Loucy (cell line): ENCODE measurements at regions not wholly inside any gene's neighbourhood (a gene's known extent, or its start where the extent isn't known, plus 50 kb on each side); places are given as distances from the start of the nearest gene placed in this dataset.

Experiments used
- H2AFZ ChIP-seq: fragments of 200-600 bp; sonication (generic); 2 replicates; pipeline ENCODE4 v1.6.0; 2016; ENCODE audit warnings: antibody characterized with exemption, mild to moderate bottlenecking, low read length, moderate library complexity
- H3F3A ChIP-seq: fragments of 200-600 bp; 2 replicates; pipeline ENCODE4 v1.6.0; 2016; ENCODE audit warnings: antibody characterized with exemption, low read depth, mild to moderate bottlenecking
- H3K27me3 ChIP-seq: fragments of 200-600 bp; sonication (generic); 2 replicates; pipeline ENCODE4 v1.6.1; 2014; ENCODE audit warnings: low read length, mild to moderate bottlenecking; ENCODE audit not compliant: insufficient read depth, poor library complexity, severe bottlenecking
- H3K36me3 ChIP-seq: fragments of 200-600 bp; sonication (generic); 2 replicates; pipeline ENCODE4 v1.6.1; 2016; ENCODE audit warnings: low read length; ENCODE audit not compliant: insufficient read depth
- H3K4me1 ChIP-seq: fragments of 200-600 bp; sonication (generic); 2 replicates; pipeline ENCODE4 v1.5.1; 2014; ENCODE audit warnings: low read length, mild to moderate bottlenecking; ENCODE audit not compliant: insufficient read depth, poor library complexity, severe bottlenecking
- H3K4me2 ChIP-seq: fragments of 200-600 bp; sonication (generic); 2 replicates; pipeline ENCODE4 v1.6.0; 2014; ENCODE audit warnings: antibody characterized with exemption, low read length, low read depth, mild to moderate bottlenecking; ENCODE audit not compliant: poor library complexity, severe bottlenecking
- H3K4me3 ChIP-seq: fragments of 200-600 bp; sonication (generic); 2 replicates; pipeline ENCODE4 v1.5.1; 2014; ENCODE audit warnings: low read length, mild to moderate bottlenecking, mixed read lengths; ENCODE audit not compliant: poor library complexity, severe bottlenecking
- H3K79me2 ChIP-seq: fragments of 200-600 bp; sonication (generic); 2 replicates; pipeline ENCODE4 v1.6.1; 2014; ENCODE audit warnings: low read length; ENCODE audit not compliant: insufficient read depth
- H3K9ac ChIP-seq: fragments of 200-600 bp; sonication (generic); 2 replicates; pipeline ENCODE4 v1.6.0; 2014; ENCODE audit warnings: mild to moderate bottlenecking, low read depth, low read length, moderate library complexity; ENCODE audit not compliant: poor library complexity, severe bottlenecking
- H3K9me2 ChIP-seq: fragments of 200-600 bp; sonication (generic); replicated peaks from 2 replicates; pipeline ENCODE4 v1.6.1; 2016; ENCODE audit warnings: low read depth, low read length, mixed read lengths
- H3K9me3 ChIP-seq: fragments of 200-600 bp; sonication (generic); 2 replicates; pipeline ENCODE4 v1.6.1; 2014; ENCODE audit warnings: mild to moderate bottlenecking, antibody characterized with exemption, low read length, low read depth; ENCODE audit not compliant: insufficient read depth
- H4K20me1 ChIP-seq: fragments of 200-600 bp; sonication (generic); 2 replicates; pipeline ENCODE4 v1.6.0; 2014; ENCODE audit warnings: antibody characterized with exemption, low read length, mild to moderate bottlenecking; ENCODE audit not compliant: insufficient read depth, poor library complexity, severe bottlenecking
- EZH2phosphoT487 ChIP-seq: fragments of 200-600 bp; IDR thresholded peaks from 2 replicates; pipeline ENCODE4 v1.6.1; 2018; ENCODE audit warnings: antibody characterized with exemption, mild to moderate bottlenecking, moderate library complexity, borderline replicate concordance
- TF ChIP-seq, protein P1 (sequence below): fragments of 200-600 bp; sonication (generic); conservative IDR thresholded peaks from 2 replicates; pipeline ENCODE4 v1.5.1; 2014; ENCODE audit warnings: mild to moderate bottlenecking, antibody characterized with exemption, low read length

DNA sequence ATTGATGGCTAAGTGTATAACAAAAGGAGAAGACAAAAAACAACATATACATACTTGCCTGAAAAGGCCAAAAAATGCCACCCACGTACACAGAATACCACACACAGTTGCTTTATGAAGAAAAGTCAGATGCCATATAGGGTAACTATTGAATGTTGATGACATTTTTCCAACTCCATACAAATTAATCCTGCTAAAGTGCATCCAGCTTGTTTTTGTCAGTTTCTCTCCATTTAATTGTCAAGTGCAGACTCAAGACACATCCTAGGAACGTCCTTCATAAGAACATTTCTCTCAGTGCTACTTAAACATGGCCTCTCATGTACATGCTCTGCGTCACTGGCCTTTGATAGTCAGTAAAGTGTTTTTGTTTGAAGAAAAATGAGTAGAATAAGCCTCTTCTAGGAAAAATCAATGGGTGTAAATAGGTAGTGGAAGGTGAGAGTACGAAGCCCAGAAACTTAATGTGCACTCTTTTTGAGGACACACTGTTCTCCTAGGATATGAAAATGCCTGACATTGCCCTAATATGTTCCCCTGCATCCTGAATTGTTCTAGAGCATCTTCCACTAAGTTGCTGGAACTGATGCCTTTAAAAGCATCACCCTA lies 267.4 kb upstream of the ATP11B start:
- Histone ChIP-seq H3K9ac (no peak overlapping the region), H3K4me1 (peaks cover 17% of the 10 kb centered on the region), H3K9me2 (no peaks in the 10 kb centered on the region), H4K20me1 (no peaks in the 10 kb centered on the region), H3K4me3 (no peak overlapping the region), H2AFZ (no peak overlapping the region), H3K79me2 (no peaks in the 10 kb centered on the region), H3K4me2 (no peak overlapping the region), H3K36me3 (no peaks in the 10 kb centered on the region), H3K9me3 (no peaks in the 10 kb centered on the region), H3K27me3 (no peaks in the 10 kb centered on the region), H3F3A (no peaks in the 10 kb centered on the region)
- no peak for TF ChIP-seq EZH2phosphoT487
- TF ChIP-seq, protein P1, sequence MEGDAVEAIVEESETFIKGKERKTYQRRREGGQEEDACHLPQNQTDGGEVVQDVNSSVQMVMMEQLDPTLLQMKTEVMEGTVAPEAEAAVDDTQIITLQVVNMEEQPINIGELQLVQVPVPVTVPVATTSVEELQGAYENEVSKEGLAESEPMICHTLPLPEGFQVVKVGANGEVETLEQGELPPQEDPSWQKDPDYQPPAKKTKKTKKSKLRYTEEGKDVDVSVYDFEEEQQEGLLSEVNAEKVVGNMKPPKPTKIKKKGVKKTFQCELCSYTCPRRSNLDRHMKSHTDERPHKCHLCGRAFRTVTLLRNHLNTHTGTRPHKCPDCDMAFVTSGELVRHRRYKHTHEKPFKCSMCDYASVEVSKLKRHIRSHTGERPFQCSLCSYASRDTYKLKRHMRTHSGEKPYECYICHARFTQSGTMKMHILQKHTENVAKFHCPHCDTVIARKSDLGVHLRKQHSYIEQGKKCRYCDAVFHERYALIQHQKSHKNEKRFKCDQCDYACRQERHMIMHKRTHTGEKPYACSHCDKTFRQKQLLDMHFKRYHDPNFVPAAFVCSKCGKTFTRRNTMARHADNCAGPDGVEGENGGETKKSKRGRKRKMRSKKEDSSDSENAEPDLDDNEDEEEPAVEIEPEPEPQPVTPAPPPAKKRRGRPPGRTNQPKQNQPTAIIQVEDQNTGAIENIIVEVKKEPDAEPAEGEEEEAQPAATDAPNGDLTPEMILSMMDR: no peak

DNA sequence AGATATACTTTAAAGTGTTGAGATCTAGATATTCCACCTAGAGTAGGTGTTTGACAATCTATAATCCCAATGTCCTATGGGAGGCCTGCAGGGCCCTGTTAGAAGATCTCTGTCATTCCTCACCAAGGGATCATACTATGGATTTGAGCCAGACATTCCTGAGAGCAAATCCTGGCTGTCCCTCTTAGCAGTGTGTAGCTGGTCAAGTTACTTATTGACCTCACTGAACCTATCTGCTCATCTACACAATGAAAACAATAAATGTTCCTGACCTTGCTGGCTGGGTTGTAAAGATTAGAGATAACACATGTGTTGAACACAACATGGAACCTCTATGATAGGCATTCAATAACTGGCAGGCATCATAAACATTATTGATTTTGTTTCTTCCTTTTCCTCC lies 265.6 kb upstream of the ATP11B start:
- no peak overlapping the region for H3K4me2 ChIP-seq
- H3K9ac ChIP-seq: no peak overlapping the region
- H3K4me1 ChIP-seq: peaks cover 7% of the 10 kb centered on the region
- H3K9me3 ChIP-seq: no peaks in the 10 kb centered on the region
- H4K20me1 ChIP-seq: no peaks in the 10 kb centered on the region
- no peaks in the 10 kb centered on the region for H3K36me3 ChIP-seq
- no peaks in the 10 kb centered on the region for H3K79me2 ChIP-seq
- TF ChIP-seq EZH2phosphoT487: no peak
- TF ChIP-seq, protein P1: no peak
- no peaks in the 10 kb centered on the region for H3K9me2 ChIP-seq
- no peak overlapping the region for H3K4me3 ChIP-seq
- no peak overlapping the region for H2AFZ ChIP-seq
- H3K27me3 ChIP-seq: no peaks in the 10 kb centered on the region
- H3F3A ChIP-seq: no peaks in the 10 kb centered on the region

DNA sequence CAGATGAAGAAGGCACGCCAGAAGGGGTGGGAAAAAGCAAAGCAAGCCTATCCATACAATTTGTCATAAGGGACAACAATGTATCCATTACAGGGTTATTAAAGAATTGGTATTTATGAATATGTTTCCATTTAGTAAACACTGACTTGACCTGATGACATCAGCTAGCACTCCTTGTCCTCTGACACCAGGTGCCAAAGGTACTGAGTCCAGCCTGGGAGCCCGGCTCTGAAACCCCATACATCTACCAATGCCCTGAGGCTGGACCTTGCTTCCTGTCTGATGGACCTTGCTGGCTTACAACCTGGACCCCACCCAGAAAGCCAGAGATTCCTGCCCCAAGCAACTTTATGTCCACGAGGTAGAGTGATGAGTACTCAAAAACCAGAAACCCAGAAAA lies 263.0 kb upstream of the ATP11B start:
- no peak overlapping the region for H3K4me3 ChIP-seq
- no peaks in the 10 kb centered on the region for H3K9me3 ChIP-seq
- TF ChIP-seq, protein P1: no peak
- no peak for TF ChIP-seq EZH2phosphoT487
- no peaks in the 10 kb centered on the region for H3K9me2 ChIP-seq
- H4K20me1 ChIP-seq: no peaks in the 10 kb centered on the region
- no peaks in the 10 kb centered on the region for H3F3A ChIP-seq
- no peaks in the 10 kb centered on the region for H3K36me3 ChIP-seq
- H3K4me2 ChIP-seq: no peak overlapping the region
- H2AFZ ChIP-seq: no peak overlapping the region
- no peak overlapping the region for H3K9ac ChIP-seq
- H3K4me1 ChIP-seq: peaks cover under 1% of the 10 kb centered on the region
- no peaks in the 10 kb centered on the region for H3K79me2 ChIP-seq
- no peaks in the 10 kb centered on the region for H3K27me3 ChIP-seq
